ENCODE measurements at regions not wholly inside any gene's neighbourhood (a gene's known extent, or its start where the extent isn't known, plus 50 kb on each side); places are given as distances from the start of the nearest gene placed in this dataset.

GRCh38 chr7:26489906-26490639 lies 198.4 kb downstream of the SNX10 start:
- no peak for DNase-seq

GRCh38 chr7:26490640-26491624 lies 199.3 kb downstream of the SNX10 start:
- no peak for DNase-seq

- DNase-seq = no peak
Observed at GRCh38 chr7:26492816-26493215, 201.2 kb downstream of the SNX10 start.

GRCh38 chr7:26493737-26494428 lies 202.2 kb downstream of the SNX10 start:
- DNase-seq = no peak

GRCh38 chr7:26495569-26495968 lies 203.9 kb downstream of the SNX10 start:
- DNase-seq = no peak

- no peak for DNase-seq
Observed at GRCh38 chr7:26497801-26498596, 206.3 kb downstream of the SNX10 start.

GRCh38 chr7:26499315-26499897 lies 207.7 kb downstream of the SNX10 start:
- no peak for DNase-seq

- DNase-seq = peak in 1 of 2 experiments; percentile 40
Observed at GRCh38 chr7:26500749-26501352, 209.2 kb downstream of the SNX10 start.

GRCh38 chr7:26504411-26505120 lies 212.9 kb downstream of the SNX10 start:
- no peak for DNase-seq

GRCh38 chr7:26506196-26506595 lies 214.5 kb downstream of the SNX10 start:
- no peak for DNase-seq

- DNase-seq = no peak
Observed at GRCh38 chr7:26507108-26507987, 215.7 kb downstream of the SNX10 start.

GRCh38 chr7:26508481-26508880 lies 216.8 kb downstream of the SNX10 start:
- DNase-seq = no peak

GRCh38 chr7:26508917-26509316 lies 217.3 kb downstream of the SNX10 start:
- no peak for DNase-seq

GRCh38 chr7:26510231-26510957 lies 218.7 kb downstream of the SNX10 start:
- no peak for DNase-seq

- DNase-seq = no peak
Observed at GRCh38 chr7:26511866-26512265, 220.2 kb downstream of the SNX10 start.

GRCh38 chr7:26512737-26513136 lies 221.1 kb downstream of the SNX10 start:
- DNase-seq = no peak

GRCh38 chr7:26513948-26514347 lies 222.3 kb downstream of the SNX10 start:
- DNase-seq = no peak

- no peak for DNase-seq
Observed at GRCh38 chr7:26514633-26515032, 223.0 kb downstream of the SNX10 start.

GRCh38 chr7:26515314-26515842 lies 223.7 kb downstream of the SNX10 start:
- DNase-seq = no peak

All from SW 1271 (cell line).